Aorta (tissue), 5 donors: ENCODE measurements at regions not wholly inside any gene's neighbourhood (a gene's known extent, or its start where the extent isn't known, plus 50 kb on each side); places are given as distances from the start of the nearest gene placed in this dataset.
"Not testable (repeated sequence)": the region's sequence is repeated elsewhere in the genome, so short reads cannot be mapped to it uniquely, and the experiment has no call there.

Experiments used
- ATAC-seq: fragments of 200-7000 bp; cut with Tn5 transposase; one replicate; pipeline ENCODE4 v1.9.1; 2022; ENCODE audit warnings: moderate library complexity; ENCODE audit not compliant: low FRiP score
- DNase-seq, 2 donors: peaks; one replicate each; pipeline ENCODE4 v3.0.0-alpha.2; 2020
- H3K27ac ChIP-seq, 2 donors: one replicate each; pipeline ENCODE4 v1.5.1; 2013; ENCODE audit warnings: low read length in 2 of 2, mild to moderate bottlenecking in 2 of 2, moderate library complexity in 2 of 2, control low read depth in 1 of 2, inconsistent platforms in 1 of 2, low read depth in 1 of 2
- H3K27me3 ChIP-seq, 2 donors: one replicate each; pipeline ENCODE4 v1.6.1; 2013; ENCODE audit warnings: control low read depth in 1 of 2, low read length in 1 of 2, mild to moderate bottlenecking in 1 of 2, moderate library complexity in 1 of 2; ENCODE audit not compliant: insufficient read depth in 2 of 2, control insufficient read depth in 1 of 2
- H3K36me3 ChIP-seq, 2 donors: one replicate each; pipeline ENCODE4 v1.6.1; 2013; ENCODE audit warnings: control low read depth in 1 of 2, low read length in 1 of 2, mild to moderate bottlenecking in 1 of 2; ENCODE audit not compliant: insufficient read depth in 2 of 2, control insufficient read depth in 1 of 2
- H3K4me1 ChIP-seq, 2 donors: one replicate each; pipeline ENCODE4 v1.6.1; 2013; ENCODE audit warnings: low read length in 2 of 2, control low read depth in 1 of 2, mild to moderate bottlenecking in 1 of 2, moderate library complexity in 1 of 2; ENCODE audit not compliant: insufficient read depth in 2 of 2, control insufficient read depth in 1 of 2
- H3K4me3 ChIP-seq, 2 donors: one replicate each; pipeline ENCODE4 v1.5.1; 2013; ENCODE audit warnings: low read length in 2 of 2, control low read depth in 1 of 2, mild to moderate bottlenecking in 1 of 2
- H3K9me3 ChIP-seq: one replicate; pipeline ENCODE4 v1.6.1; 2013; ENCODE audit warnings: mild to moderate bottlenecking, low read length; ENCODE audit not compliant: control insufficient read depth
- WGBS, 2 donors: extraction: QIAGEN DNeasy Blood & Tissue Kit; methylation state at CpG; one replicate each; pipeline ENCODE4 v1.1.7; 2013; 5-methylcytosine and 5-hydroxymethylcytosine counted together
- intact Hi-C, 2 donors: fragments of 100-400 bp; cut with DNase I; formaldehyde crosslinking; loops; one replicate each; pipeline versions ENCODE4 v1.14.2 to v1.15.0; 2022
- donor health status: healthy with polysubstance abuse.
- donor health status: Bipolar disorder and iron deficiency.
- donor health status: DM: no; HTN: no; CAD: no.
- donor health status: DM: no; HTN: no; CAD: no.
- donor health status: DM: yes; HTN: yes; CAD: no.

- H3K27me3 ChIP-seq, H3K9me3 ChIP-seq, DNase-seq, H3K27ac ChIP-seq, intact Hi-C loops, H3K4me3 ChIP-seq, ATAC-seq, H3K4me1 ChIP-seq, H3K36me3 ChIP-seq: not testable (repeated sequence)
- WGBS, 2 donors: 82% methylated on average over 9 of the region's 9 CpGs
These were observed 84.3 kb downstream of the IRS2 start for GRCh38 chr13:109702030-109702597.

- DNase-seq (peak in 1 of 2 donors; percentile 76), ATAC-seq (peak; percentile 62)
- WGBS, 2 donors: 41 to 43% methylated on average over 3 of the region's 3 CpGs
- Histone ChIP-seq H3K9me3 (no peaks in the 10 kb centered on the region), H3K4me3 (no peak overlapping the region), H3K27me3 (no peaks in the 10 kb centered on the region), H3K27ac (no peak overlapping the region), H3K36me3 (no peaks in the 10 kb centered on the region), H3K4me1 (no peaks in the 10 kb centered on the region)
- intact Hi-C loops: no loop called here
These were observed 86.2 kb downstream of the IRS2 start for GRCh38 chr13:109700176-109700575.

- Histone ChIP-seq H3K27me3 (no peaks in the 10 kb centered on the region), H3K36me3 (no peaks in the 10 kb centered on the region), H3K9me3 (no peaks in the 10 kb centered on the region), H3K4me3 (no peak overlapping the region), H3K4me1 (no peaks in the 10 kb centered on the region), H3K27ac (no peak overlapping the region)
- DNase-seq (no peak), ATAC-seq (no peak)
- intact Hi-C loops: no loop called here
- 84 to 85% methylated on average over 13 of the region's 13 CpGs for WGBS, 2 donors
These were observed 86.7 kb downstream of the IRS2 start for GRCh38 chr13:109699628-109700071.

GRCh38 chr13:109698779-109699178 lies 87.6 kb downstream of the IRS2 start:
- H3K4me1 ChIP-seq: no peaks in the 10 kb centered on the region
- no peak overlapping the region for H3K27ac ChIP-seq
- DNase-seq (no peak), ATAC-seq (no peak)
- no peak overlapping the region for H3K4me3 ChIP-seq
- no peaks in the 10 kb centered on the region for H3K9me3 ChIP-seq
- no peaks in the 10 kb centered on the region for H3K36me3 ChIP-seq
- 69 to 72% methylated on average over 1 of the region's 1 CpG for WGBS, 2 donors
- intact Hi-C loops: no loop called here
- no peaks in the 10 kb centered on the region for H3K27me3 ChIP-seq

- Histone ChIP-seq H3K36me3 (no peaks in the 10 kb centered on the region), H3K27ac (no peak overlapping the region), H3K9me3 (no peaks in the 10 kb centered on the region), H3K27me3 (no peaks in the 10 kb centered on the region), H3K4me3 (no peak overlapping the region), H3K4me1 (no peaks in the 10 kb centered on the region)
- intact Hi-C loops: no loop called here
- DNase-seq (no peak), ATAC-seq (no peak)
- 82 to 86% methylated on average over 10 of the region's 10 CpGs for WGBS, 2 donors
These were observed 88.4 kb downstream of the IRS2 start for GRCh38 chr13:109697936-109698335.

GRCh38 chr13:109695402-109696190 lies 90.8 kb downstream of the IRS2 start:
- no peak for ATAC-seq
- H3K36me3 ChIP-seq: no peaks in the 10 kb centered on the region
- no peaks in the 10 kb centered on the region for H3K9me3 ChIP-seq
- H3K4me1 ChIP-seq: no peaks in the 10 kb centered on the region
- WGBS, 2 donors: 83 to 95% methylated on average over 6 of the region's 6 CpGs
- DNase-seq: no peak
- no peak overlapping the region for H3K27ac ChIP-seq
- H3K4me3 ChIP-seq: no peak overlapping the region
- H3K27me3 ChIP-seq: no peaks in the 10 kb centered on the region
- intact Hi-C loops: no loop called here

- intact Hi-C loops: no loop called here
- Histone ChIP-seq H3K27ac (no peak overlapping the region), H3K36me3 (no peaks in the 10 kb centered on the region), H3K4me3 (no peak overlapping the region), H3K9me3 (no peaks in the 10 kb centered on the region), H3K27me3 (no peaks in the 10 kb centered on the region), H3K4me1 (no peaks in the 10 kb centered on the region)
- DNase-seq (no peak), ATAC-seq (no peak)
- 92 to 94% methylated on average over 4 of the region's 4 CpGs for WGBS, 2 donors
These were observed 91.4 kb downstream of the IRS2 start for GRCh38 chr13:109694972-109695371.

GRCh38 chr13:109693213-109693612 lies 93.2 kb downstream of the IRS2 start:
- Histone ChIP-seq H3K27ac (no peak overlapping the region), H3K9me3 (no peaks in the 10 kb centered on the region), H3K27me3 (no peaks in the 10 kb centered on the region), H3K36me3 (no peaks in the 10 kb centered on the region), H3K4me1 (no peaks in the 10 kb centered on the region), H3K4me3 (no peak overlapping the region)
- ATAC-seq (no peak), DNase-seq (no peak)
- intact Hi-C loops: no loop called here
- 85 to 86% methylated on average over 4 of the region's 4 CpGs for WGBS, 2 donors

GRCh38 chr13:109691689-109692088 lies 94.7 kb downstream of the IRS2 start:
- intact Hi-C loops: no loop called here
- WGBS, 2 donors: 55 to 63% methylated on average over 1 of the region's 1 CpG
- DNase-seq (no peak), ATAC-seq (no peak)
- Histone ChIP-seq H3K4me3 (no peak overlapping the region), H3K9me3 (no peaks in the 10 kb centered on the region), H3K27ac (no peak overlapping the region), H3K27me3 (no peaks in the 10 kb centered on the region), H3K4me1 (no peaks in the 10 kb centered on the region), H3K36me3 (no peaks in the 10 kb centered on the region)
